ENCODE measurements at regions not wholly inside any gene's neighbourhood (a gene's known extent, or its start where the extent isn't known, plus 50 kb on each side); places are given as distances from the start of the nearest gene placed in this dataset.

- Mint-ChIP-seq H3K36me3 (ENCODE audit: low read depth) (no peaks in the 10 kb centered on the region), H3K27ac (ENCODE audit: unreplicated experiment) (peak overlapping the region; percentile 92), H3K27me3 (ENCODE audit: low read depth) (no peaks in the 10 kb centered on the region), H3K4me1 (ENCODE audit: low read depth) (peaks cover 86% of the 10 kb centered on the region), H3K9me3 (ENCODE audit: low read depth) (no peaks in the 10 kb centered on the region), H3K4me3 (ENCODE audit: unreplicated experiment) (no peak overlapping the region)
- TF ChIP-seq CTCF (IDR thresholded peaks at IDR 0.05): no peak
- DNase-seq (ENCODE audit: low spot score): no peak
Measured at GRCh38 chr10:3890602-3891352, 105.8 kb upstream of the KLF6 start.

DNA sequence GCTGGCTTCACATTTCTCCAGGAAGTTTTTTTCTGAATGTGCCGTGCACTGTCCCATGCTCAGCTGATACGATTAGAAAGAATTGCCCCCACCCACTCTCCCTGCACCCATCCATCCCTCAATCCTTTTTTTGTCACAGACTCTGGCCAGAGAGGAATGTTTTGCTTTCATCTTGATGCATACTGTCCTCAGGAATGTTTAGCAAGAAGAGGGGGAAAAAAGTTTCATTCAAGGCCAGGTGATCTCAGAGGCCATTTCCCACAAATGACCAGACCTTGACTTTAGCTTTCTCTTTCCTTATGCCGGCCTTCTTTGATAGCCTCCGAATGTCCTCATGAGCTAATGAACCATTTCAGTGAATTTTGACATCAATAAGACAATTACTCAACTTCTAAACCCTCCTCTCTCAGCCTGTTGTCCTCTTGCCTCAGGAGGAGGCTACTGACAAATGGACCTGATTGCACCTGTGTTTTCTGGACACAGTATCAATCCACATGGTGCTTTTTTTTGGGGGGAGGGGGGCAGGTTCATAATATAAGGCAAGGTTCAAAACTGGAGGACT lies 105.0 kb upstream of the KLF6 start:
- Mint-ChIP-seq H3K4me3 (ENCODE audit: unreplicated experiment) (peak overlapping the region; percentile 5), H3K4me1 (ENCODE audit: low read depth) (peaks cover 87% of the 10 kb centered on the region), H3K27ac (ENCODE audit: unreplicated experiment) (peak overlapping the region; percentile 92), H3K9me3 (ENCODE audit: low read depth) (no peaks in the 10 kb centered on the region), H3K36me3 (ENCODE audit: low read depth) (no peaks in the 10 kb centered on the region), H3K27me3 (ENCODE audit: low read depth) (no peaks in the 10 kb centered on the region)
- no peak for TF ChIP-seq CTCF (IDR thresholded peaks at IDR 0.05)
- DNase-seq (ENCODE audit: low spot score): no peak

DNA sequence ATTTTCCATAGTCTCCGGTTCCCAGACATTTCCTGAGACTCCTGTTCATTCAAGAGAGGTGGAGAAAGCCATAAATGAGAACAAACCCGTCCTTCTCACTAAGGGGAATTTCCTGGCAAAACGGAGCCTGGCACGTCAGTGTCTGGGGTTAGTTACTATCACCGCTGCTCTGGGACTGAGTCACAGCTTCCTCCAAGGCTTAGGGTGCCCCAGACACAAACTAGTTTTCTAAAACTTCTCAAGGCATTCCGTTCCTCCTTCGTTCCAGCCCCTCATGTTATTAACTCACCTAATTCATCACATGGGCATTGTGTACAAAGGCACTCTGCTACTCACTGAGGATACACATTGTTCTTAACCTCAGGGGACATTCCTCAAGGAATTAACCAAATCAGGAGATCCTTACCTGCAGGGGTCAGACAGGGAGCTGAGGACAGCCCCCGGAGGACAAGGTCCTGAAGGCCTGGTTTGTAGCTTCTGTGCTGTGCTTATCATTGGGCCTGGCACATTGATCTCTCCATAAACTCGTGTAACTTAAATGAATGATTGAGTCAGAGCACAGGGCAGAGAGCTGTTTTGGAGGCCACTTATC lies 103.0 kb upstream of the KLF6 start:
- H3K27me3 Mint-ChIP-seq (ENCODE audit: low read depth): no peaks in the 10 kb centered on the region
- peaks cover 74% of the 10 kb centered on the region for H3K4me1 Mint-ChIP-seq (ENCODE audit: low read depth)
- DNase-seq (ENCODE audit: low spot score): no peak
- peak overlapping the region; percentile 98 for H3K27ac Mint-ChIP-seq (ENCODE audit: unreplicated experiment)
- TF ChIP-seq CTCF (IDR thresholded peaks at IDR 0.05): no peak
- H3K4me3 Mint-ChIP-seq (ENCODE audit: unreplicated experiment): peak overlapping the region; percentile 33
- H3K36me3 Mint-ChIP-seq (ENCODE audit: low read depth): no peaks in the 10 kb centered on the region
- H3K9me3 Mint-ChIP-seq (ENCODE audit: low read depth): no peaks in the 10 kb centered on the region

GRCh38 chr10:3887404-3887803 lies 102.4 kb upstream of the KLF6 start:
- no peaks in the 10 kb centered on the region for H3K36me3 Mint-ChIP-seq (ENCODE audit: low read depth)

More at GRCh38 chr10:3887404-3887803, 102.4 kb upstream of the KLF6 start:
- no peak for TF ChIP-seq CTCF (IDR thresholded peaks at IDR 0.05)
- Mint-ChIP-seq H3K27ac (ENCODE audit: unreplicated experiment) (peak overlapping the region; percentile 98), H3K9me3 (ENCODE audit: low read depth) (no peaks in the 10 kb centered on the region), H3K4me1 (ENCODE audit: low read depth) (peaks cover 69% of the 10 kb centered on the region), H3K4me3 (ENCODE audit: unreplicated experiment) (peak overlapping the region; percentile 33), H3K27me3 (ENCODE audit: low read depth) (no peaks in the 10 kb centered on the region)
- DNase-seq (ENCODE audit: low spot score): no peak

All from chondrocyte (in vitro differentiated cells).